ENCODE measurements at regions not wholly inside any gene's neighbourhood (a gene's known extent, or its start where the extent isn't known, plus 50 kb on each side); places are given as distances from the start of the nearest gene placed in this dataset.

DNA sequence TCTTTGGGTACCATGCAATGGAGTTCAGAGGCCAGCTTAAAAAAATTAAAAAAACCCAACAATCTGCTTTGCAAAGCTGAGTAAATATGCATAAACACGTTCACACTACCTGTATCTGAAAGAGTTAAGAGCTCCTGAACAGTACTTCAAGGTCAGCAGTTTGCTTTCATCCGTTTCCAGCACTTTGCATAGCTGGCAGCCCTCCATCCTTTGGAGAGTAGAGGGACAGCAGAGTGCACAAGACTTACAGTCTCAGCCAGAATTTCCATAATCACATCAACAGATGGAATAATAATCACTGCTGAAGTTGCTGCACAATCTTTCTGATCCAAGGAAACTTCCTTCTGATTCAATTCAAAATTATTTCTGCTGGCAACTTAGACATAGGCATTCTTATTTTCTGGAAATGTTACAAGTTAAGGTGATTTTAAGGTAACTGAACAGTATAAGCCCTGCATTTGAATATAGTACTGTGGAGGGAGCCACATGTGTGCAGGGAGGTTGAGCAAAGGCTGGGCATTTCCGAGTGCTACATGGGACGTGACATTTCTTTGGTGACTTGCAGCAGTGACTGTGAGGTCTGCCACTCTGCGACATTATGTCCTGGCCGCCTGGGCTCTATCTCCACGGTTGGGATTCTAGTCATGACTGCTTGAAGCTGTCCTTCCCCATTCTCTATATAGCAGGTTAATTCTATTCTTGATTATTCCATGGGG lies 73.5 kb upstream of the EMCN start:
- TF ChIP-seq, protein P1, sequence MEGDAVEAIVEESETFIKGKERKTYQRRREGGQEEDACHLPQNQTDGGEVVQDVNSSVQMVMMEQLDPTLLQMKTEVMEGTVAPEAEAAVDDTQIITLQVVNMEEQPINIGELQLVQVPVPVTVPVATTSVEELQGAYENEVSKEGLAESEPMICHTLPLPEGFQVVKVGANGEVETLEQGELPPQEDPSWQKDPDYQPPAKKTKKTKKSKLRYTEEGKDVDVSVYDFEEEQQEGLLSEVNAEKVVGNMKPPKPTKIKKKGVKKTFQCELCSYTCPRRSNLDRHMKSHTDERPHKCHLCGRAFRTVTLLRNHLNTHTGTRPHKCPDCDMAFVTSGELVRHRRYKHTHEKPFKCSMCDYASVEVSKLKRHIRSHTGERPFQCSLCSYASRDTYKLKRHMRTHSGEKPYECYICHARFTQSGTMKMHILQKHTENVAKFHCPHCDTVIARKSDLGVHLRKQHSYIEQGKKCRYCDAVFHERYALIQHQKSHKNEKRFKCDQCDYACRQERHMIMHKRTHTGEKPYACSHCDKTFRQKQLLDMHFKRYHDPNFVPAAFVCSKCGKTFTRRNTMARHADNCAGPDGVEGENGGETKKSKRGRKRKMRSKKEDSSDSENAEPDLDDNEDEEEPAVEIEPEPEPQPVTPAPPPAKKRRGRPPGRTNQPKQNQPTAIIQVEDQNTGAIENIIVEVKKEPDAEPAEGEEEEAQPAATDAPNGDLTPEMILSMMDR (conservative IDR thresholded peaks at IDR 0.05; ENCODE audit: low read depth, low read length), result no peak
- TF ChIP-seq EZH2 (IDR thresholded peaks at IDR 0.05; ENCODE audit: borderline replicate concordance, low read depth, low read length, poor library complexity, severe bottlenecking), result no peak
